ENCODE measurements at regions not wholly inside any gene's neighbourhood (a gene's known extent, or its start where the extent isn't known, plus 50 kb on each side); places are given as distances from the start of the nearest gene placed in this dataset.

- TF ChIP-seq CTCF (IDR thresholded peaks at IDR 0.05; ENCODE audit: borderline replicate concordance, extremely low read depth, low read length, poor library complexity, severe bottlenecking) (no peak), EZH2 (IDR thresholded peaks at IDR 0.05; ENCODE audit: borderline replicate concordance, low read depth, low read length, severe bottlenecking) (no peak)
Measured at GRCh38 chr4:107380836-107381438, 339.1 kb downstream of the PAPSS1 start.
